ENCODE measurements at regions not wholly inside any gene's neighbourhood (a gene's known extent, or its start where the extent isn't known, plus 50 kb on each side); places are given as distances from the start of the nearest gene placed in this dataset.
"Not testable (repeated sequence)": the region's sequence is repeated elsewhere in the genome, so short reads cannot be mapped to it uniquely, and the experiment has no call there.

GRCh38 chr12:9412459-9412858 lies 195.3 kb downstream of the KLRB1 start:
- intact Hi-C loops (cut with micrococcal nuclease): not testable (repeated sequence)

GRCh38 chr12:9411616-9412268 lies 196.0 kb downstream of the KLRB1 start:
- intact Hi-C loops (cut with micrococcal nuclease): not testable (repeated sequence)

GRCh38 chr12:9407425-9407748 lies 199.2 kb upstream of the PZP start:
- intact Hi-C loops (cut with micrococcal nuclease): not testable (repeated sequence)

GRCh38 chr12:9406564-9407424 lies 198.6 kb upstream of the PZP start:
- intact Hi-C loops (cut with micrococcal nuclease): no loop called here

- intact Hi-C loops (cut with micrococcal nuclease): no loop called here
Observed at GRCh38 chr12:9405886-9406563, 197.8 kb upstream of the PZP start.

GRCh38 chr12:9404469-9405260 lies 196.5 kb upstream of the PZP start:
- intact Hi-C loops (cut with micrococcal nuclease): no loop called here

- intact Hi-C loops (cut with micrococcal nuclease): no loop called here
Observed at GRCh38 chr12:9404031-9404430, 195.8 kb upstream of the PZP start.

GRCh38 chr12:9402432-9403040 lies 194.3 kb upstream of the PZP start:
- intact Hi-C loops (cut with micrococcal nuclease): not testable (repeated sequence)

- intact Hi-C loops (cut with micrococcal nuclease): not testable (repeated sequence)
Observed at GRCh38 chr12:9396367-9396766, 188.2 kb upstream of the PZP start.

- intact Hi-C loops (cut with micrococcal nuclease): not testable (repeated sequence)
Observed at GRCh38 chr12:9395220-9395619, 187.0 kb upstream of the PZP start.

- intact Hi-C loops (cut with micrococcal nuclease): no loop called here
Observed at GRCh38 chr12:9392842-9393241, 184.6 kb upstream of the PZP start.

- intact Hi-C loops (cut with micrococcal nuclease): no loop called here
Observed at GRCh38 chr12:9391815-9392214, 183.6 kb upstream of the PZP start.

- intact Hi-C loops (cut with micrococcal nuclease): no loop called here
Observed at GRCh38 chr12:9390761-9391160, 182.6 kb upstream of the PZP start.

- intact Hi-C loops (cut with micrococcal nuclease): no loop called here
Observed at GRCh38 chr12:9389796-9390195, 181.6 kb upstream of the PZP start.

- intact Hi-C loops (cut with micrococcal nuclease): no loop called here
Observed at GRCh38 chr12:9388379-9388778, 180.2 kb upstream of the PZP start.

GRCh38 chr12:9387450-9387849 lies 179.3 kb upstream of the PZP start:
- intact Hi-C loops (cut with micrococcal nuclease): no loop called here

- intact Hi-C loops (cut with micrococcal nuclease): no loop called here
Observed at GRCh38 chr12:9383585-9383984, 175.4 kb upstream of the PZP start.

- intact Hi-C loops (cut with micrococcal nuclease): no loop called here
Observed at GRCh38 chr12:9381619-9382018, 173.4 kb upstream of the PZP start.

GRCh38 chr12:9380650-9381049 lies 172.5 kb upstream of the PZP start:
- intact Hi-C loops (cut with micrococcal nuclease): no loop called here

- intact Hi-C loops (cut with micrococcal nuclease): no loop called here
Observed at GRCh38 chr12:9379023-9379742, 171.0 kb upstream of the PZP start.

GRCh38 chr12:9378430-9378835 lies 170.2 kb upstream of the PZP start:
- intact Hi-C loops (cut with micrococcal nuclease): no loop called here

Data from T-helper 2 cell treated with Interferon-gamma antibody and Interleukin-4, amounts not matched to agents 100 ng/mL and 5 ng/mL, for 36 hours (primary cell).